Keratinocyte (primary cell): ENCODE measurements at regions not wholly inside any gene's neighbourhood (a gene's known extent, or its start where the extent isn't known, plus 50 kb on each side); places are given as distances from the start of the nearest gene placed in this dataset.
"Not testable (repeated sequence)": the region's sequence is repeated elsewhere in the genome, so short reads cannot be mapped to it uniquely, and the experiment has no call there.

Experiments used
- DNase-seq: peaks from one replicate; pipeline ENCODE4 v3.0.0-alpha.2; 2011; ENCODE audit warnings: low read depth, missing footprints, low spot score
- FAIRE-seq: peaks from 2 replicates; lab custom pipeline; 2011; peaks lifted over from hg19 to GRCh38; lab: Jason Lieb, UNC
- H2AFZ ChIP-seq: 2 replicates; pipeline ENCODE4 v1.6.0; 2012; ENCODE audit warnings: low read length, control low read depth, inconsistent platforms; ENCODE audit not compliant: control insufficient read depth
- H3K27ac ChIP-seq: 2 replicates; pipeline ENCODE4 v1.5.1; 2011; ENCODE audit warnings: low read length; ENCODE audit not compliant: control insufficient read depth, insufficient read depth
- H3K27me3 ChIP-seq: 3 replicates; pipeline ENCODE4 v1.6.0; 2011; ENCODE audit warnings: low read length; ENCODE audit not compliant: control insufficient read depth, insufficient read depth; ENCODE audit errors: extremely low read depth
- H3K36me3 ChIP-seq, 2 experiments: 2 replicates in 1 of 2; 3 replicates in 1 of 2; pipeline ENCODE4 v1.5.1; 2011; ENCODE audit warnings: low read length in 2 of 2, mild to moderate bottlenecking in 1 of 2; ENCODE audit not compliant: control insufficient read depth in 2 of 2, insufficient read depth in 2 of 2; ENCODE audit errors: extremely low read depth in 1 of 2
- H3K4me1 ChIP-seq: 3 replicates; pipeline ENCODE4 v1.5.1; 2011; ENCODE audit warnings: low read length; ENCODE audit not compliant: control insufficient read depth, insufficient read depth; ENCODE audit errors: extremely low read depth
- H3K4me2 ChIP-seq: 3 replicates; pipeline ENCODE4 v1.6.0; 2011; ENCODE audit warnings: low read depth, low read length; ENCODE audit not compliant: control insufficient read depth, insufficient read depth; ENCODE audit errors: extremely low read depth
- H3K4me3 ChIP-seq, 3 experiments: fragments of 200-600 bp in 1 of 3; sonication (generic) in 1 of 3; 2 replicates in 2 of 3; 3 replicates in 1 of 3; pipeline ENCODE4 v1.5.1; 2011 to 2016; ENCODE audit warnings: low read length in 3 of 3, mild to moderate bottlenecking in 3 of 3, control low read depth in 2 of 3, inconsistent platforms in 1 of 3, low read depth in 1 of 3, mixed read lengths in 1 of 3, mixed run types in 1 of 3, moderate library complexity in 1 of 3; ENCODE audit not compliant: control insufficient read depth in 2 of 3, insufficient read depth in 2 of 3; ENCODE audit errors: extremely low read depth in 1 of 3
- H3K79me2 ChIP-seq: 2 replicates; pipeline ENCODE4 v1.6.0; 2012; ENCODE audit warnings: low read length; ENCODE audit not compliant: control insufficient read depth, insufficient read depth
- H3K9ac ChIP-seq: 3 replicates; pipeline ENCODE4 v1.6.0; 2011; ENCODE audit warnings: low read length; ENCODE audit not compliant: control insufficient read depth, insufficient read depth; ENCODE audit errors: extremely low read depth
- H3K9me1 ChIP-seq: 3 replicates; pipeline ENCODE4 v1.6.0; 2011; ENCODE audit warnings: low read length; ENCODE audit not compliant: control insufficient read depth, insufficient read depth; ENCODE audit errors: extremely low read depth
- H3K9me3 ChIP-seq: 2 replicates; pipeline ENCODE4 v1.5.1; 2012; ENCODE audit warnings: low read depth, low read length; ENCODE audit not compliant: control insufficient read depth
- H4K20me1 ChIP-seq: 3 replicates; pipeline ENCODE4 v1.6.0; 2011; ENCODE audit warnings: low read length; ENCODE audit not compliant: control insufficient read depth, insufficient read depth; ENCODE audit errors: extremely low read depth
- CTCF ChIP-seq, 3 experiments: IDR thresholded peaks in 1 of 3; conservative IDR thresholded peaks in 1 of 3; optimal IDR thresholded peaks in 1 of 3; 2 replicates in 2 of 3; 3 replicates in 1 of 3; pipeline versions ENCODE3 to v1.5.1; 2011; ENCODE audit warnings: low read length in 3 of 3, mild to moderate bottlenecking in 3 of 3, moderate library complexity in 2 of 3, control low read depth in 1 of 3, inconsistent platforms in 1 of 3; ENCODE audit not compliant: insufficient read depth in 2 of 3; ENCODE audit errors: extremely low read depth in 1 of 3
- EZH2 ChIP-seq: IDR thresholded peaks from one replicate; pipeline ENCODE4 v1.6.1; 2012; ENCODE audit warnings: inconsistent platforms, mild to moderate bottlenecking, low read length, moderate library complexity
- dilution Hi-C: fragments of 300-500 bp; cut with MboI; formaldehyde crosslinking; loops from one replicate; pipeline ENCODE4 v1.7.0; 2020; ENCODE audit warnings: low sequenced_read_pairs; ENCODE audit not compliant: extremely low pct_ligation_motif_present

- TF ChIP-seq CTCF (optimal IDR thresholded peaks at IDR 0.05 in 1 of 3, IDR thresholded peaks at IDR 0.05 in 1 of 3, conservative IDR thresholded peaks at IDR 0.05 in 1 of 3; ENCODE audit: extremely low read depth in 1 of 3, insufficient read depth in 2 of 3, low read length in 3 of 3): no peak
- no peak for TF ChIP-seq EZH2
Observed at GRCh38 chr9:74044844-74045243, 452.3 kb upstream of the RORB start.

GRCh38 chr9:74056023-74056422 lies 441.1 kb upstream of the RORB start:
- dilution Hi-C loops: no loop called here
- no peak overlapping the region for H3K4me2 ChIP-seq
- no peaks in the 10 kb centered on the region for H3K9me1 ChIP-seq
- H3K9ac ChIP-seq: no peak overlapping the region
- H3K4me3 ChIP-seq: no peak overlapping the region
- H4K20me1 ChIP-seq: no peaks in the 10 kb centered on the region
- no peaks in the 10 kb centered on the region for H3K36me3 ChIP-seq
- no peaks in the 10 kb centered on the region for H3K9me3 ChIP-seq
- TF ChIP-seq EZH2 (no peak), CTCF (optimal IDR thresholded peaks at IDR 0.05 in 1 of 3, IDR thresholded peaks at IDR 0.05 in 1 of 3, conservative IDR thresholded peaks at IDR 0.05 in 1 of 3; ENCODE audit: extremely low read depth in 1 of 3, insufficient read depth in 2 of 3, low read length in 3 of 3) (no peak)
- H3K27ac ChIP-seq: no peak overlapping the region
- H2AFZ ChIP-seq: no peak overlapping the region
- H3K4me1 ChIP-seq: no peaks in the 10 kb centered on the region
- FAIRE-seq: no peak
- no peaks in the 10 kb centered on the region for H3K27me3 ChIP-seq
- no peaks in the 10 kb centered on the region for H3K79me2 ChIP-seq
- DNase-seq: no peak

More at GRCh38 chr9:74044844-74045243, 452.3 kb upstream of the RORB start:
- H3K27ac ChIP-seq: no peak overlapping the region
- H3K9ac ChIP-seq: no peak overlapping the region
- H3K4me2 ChIP-seq: no peak overlapping the region
- H4K20me1 ChIP-seq: no peaks in the 10 kb centered on the region
- dilution Hi-C loops: no loop called here
- no peaks in the 10 kb centered on the region for H3K36me3 ChIP-seq
- H3K9me1 ChIP-seq: no peaks in the 10 kb centered on the region
- no peak overlapping the region for H2AFZ ChIP-seq
- DNase-seq: no peak
- no peaks in the 10 kb centered on the region for H3K9me3 ChIP-seq
- FAIRE-seq: no peak
- no peaks in the 10 kb centered on the region for H3K4me1 ChIP-seq
- no peaks in the 10 kb centered on the region for H3K27me3 ChIP-seq
- H3K4me3 ChIP-seq: no peak overlapping the region
- H3K79me2 ChIP-seq: no peaks in the 10 kb centered on the region

GRCh38 chr9:74057051-74057450 lies 440.1 kb upstream of the RORB start:
- H3K9ac ChIP-seq, H3K79me2 ChIP-seq, H3K4me1 ChIP-seq, dilution Hi-C loops, H3K4me3 ChIP-seq, H3K27me3 ChIP-seq, FAIRE-seq, H3K27ac ChIP-seq, H3K9me3 ChIP-seq, H4K20me1 ChIP-seq, H3K36me3 ChIP-seq, H3K9me1 ChIP-seq, H3K4me2 ChIP-seq, DNase-seq, H2AFZ ChIP-seq: not testable (repeated sequence)
